OCI-M1 (cell line): ENCODE measurements at regions not wholly inside any gene's neighbourhood (a gene's known extent, or its start where the extent isn't known, plus 50 kb on each side); places are given as distances from the start of the nearest gene placed in this dataset.

Experiments
- DNase-seq: peaks from one replicate; lab custom pipeline; 2025; lab: John Stamatoyannopoulos, UW

- no peak for DNase-seq
These were observed 140.4 kb upstream of the APCDD1 start for GRCh38 chr18:10314066-10314465.

GRCh38 chr18:10315522-10315921 is 138.9 kb upstream of the APCDD1 start:
- no peak for DNase-seq

- DNase-seq, result no peak
These were observed 137.7 kb upstream of the APCDD1 start for GRCh38 chr18:10316778-10317177.

GRCh38 chr18:10317864-10318690 is 136.4 kb upstream of the APCDD1 start:
- DNase-seq, result no peak

- DNase-seq, result no peak
These were observed 135.8 kb upstream of the APCDD1 start for GRCh38 chr18:10318691-10318970.

GRCh38 chr18:10319026-10319425 is 135.4 kb upstream of the APCDD1 start:
- DNase-seq, result no peak

GRCh38 chr18:10319914-10320600 is 134.4 kb upstream of the APCDD1 start:
- no peak for DNase-seq

GRCh38 chr18:10320791-10321190 is 133.6 kb upstream of the APCDD1 start:
- no peak for DNase-seq

- DNase-seq, result no peak
These were observed 132.9 kb upstream of the APCDD1 start for GRCh38 chr18:10321576-10321975.

- no peak for DNase-seq
These were observed 132.4 kb upstream of the APCDD1 start for GRCh38 chr18:10322004-10322403.

GRCh38 chr18:10322435-10322834 is 132.0 kb upstream of the APCDD1 start:
- DNase-seq, result no peak

- no peak for DNase-seq
These were observed 125.3 kb upstream of the APCDD1 start for GRCh38 chr18:10329101-10329500.

- DNase-seq, result no peak
These were observed 124.0 kb upstream of the APCDD1 start for GRCh38 chr18:10330428-10330827.

GRCh38 chr18:10332452-10332851 is 122.0 kb upstream of the APCDD1 start:
- DNase-seq, result no peak

GRCh38 chr18:10336749-10337350 is 117.6 kb upstream of the APCDD1 start:
- DNase-seq, result no peak

GRCh38 chr18:10340821-10341220 is 113.6 kb upstream of the APCDD1 start:
- no peak for DNase-seq

- no peak for DNase-seq
These were observed 110.7 kb upstream of the APCDD1 start for GRCh38 chr18:10343778-10344177.

GRCh38 chr18:10346749-10347415 is 107.6 kb upstream of the APCDD1 start:
- no peak for DNase-seq

GRCh38 chr18:10349561-10349960 is 104.9 kb upstream of the APCDD1 start:
- DNase-seq, result no peak

- DNase-seq, result no peak
These were observed 103.8 kb upstream of the APCDD1 start for GRCh38 chr18:10350661-10351060.

GRCh38 chr18:10351219-10351818 is 103.1 kb upstream of the APCDD1 start:
- DNase-seq, result no peak

GRCh38 chr18:10351858-10352257 is 102.6 kb upstream of the APCDD1 start:
- DNase-seq, result no peak
